BLaER1 (cell line): ENCODE measurements at regions not wholly inside any gene's neighbourhood (a gene's known extent, or its start where the extent isn't known, plus 50 kb on each side); places are given as distances from the start of the nearest gene placed in this dataset.

Experiments
- H3K27ac ChIP-seq: shearing (Covaris generic); formaldehyde crosslinking; 2 replicates; pipeline ENCODE4 v1.8.1; 2022
- H3K27me3 ChIP-seq: shearing (Covaris generic); formaldehyde crosslinking; 2 replicates; pipeline ENCODE4 v1.8.1; 2022
- H3K36me3 ChIP-seq: shearing (Covaris generic); formaldehyde crosslinking; 2 replicates; pipeline ENCODE4 v1.8.1; 2022
- H3K4me1 ChIP-seq: shearing (Covaris generic); formaldehyde crosslinking; 2 replicates; pipeline ENCODE4 v1.8.1; 2022
- H3K4me2 ChIP-seq: shearing (Covaris generic); formaldehyde crosslinking; 2 replicates; pipeline ENCODE4 v1.8.1; 2022
- H3K4me3 ChIP-seq: shearing (Covaris generic); formaldehyde crosslinking; 2 replicates; pipeline ENCODE4 v1.8.1; 2022
- H3K9ac ChIP-seq: shearing (Covaris generic); formaldehyde crosslinking; 2 replicates; pipeline ENCODE4 v1.8.1; 2022
- H3K9me3 ChIP-seq: shearing (Covaris generic); formaldehyde crosslinking; 2 replicates; pipeline ENCODE4 v1.8.1; 2022
- H4K20me1 ChIP-seq: shearing (Covaris generic); formaldehyde crosslinking; 2 replicates; pipeline ENCODE4 v1.8.1; 2022
- Cebpa-rat ChIP-seq: shearing (Covaris generic); IDR thresholded peaks from 2 replicates; pipeline ENCODE4 v1.8.1; 2022

- H3K9me3 ChIP-seq = peaks cover 7% of the 10 kb centered on the region; the same call in 1 of the 2 replicates
- H3K27me3 ChIP-seq = no peaks in the 10 kb centered on the region
- H3K4me3 ChIP-seq = no peak overlapping the region; the same call in 1 of the 2 replicates
- H4K20me1 ChIP-seq = no peaks in the 10 kb centered on the region
- H3K36me3 ChIP-seq = no peaks in the 10 kb centered on the region
- no peak for TF ChIP-seq Cebpa-rat
- peak overlapping the region; percentile 90 for H3K27ac ChIP-seq
- peak overlapping the region; percentile 81 for H3K4me2 ChIP-seq
- H3K9ac ChIP-seq = no peak overlapping the region
- peaks cover 63% of the 10 kb centered on the region for H3K4me1 ChIP-seq
Observed at GRCh38 chr12:92506460-92506859, 196.3 kb upstream of the PLEKHG7 start.

GRCh38 chr12:92505254-92506231 is 197.2 kb upstream of the PLEKHG7 start:
- Histone ChIP-seq H3K4me3 (peak overlapping the region; percentile 48), H3K4me1 (peaks cover 71% of the 10 kb centered on the region), H3K4me2 (peak overlapping the region; percentile 81), H3K9me3 (peaks cover 7% of the 10 kb centered on the region; the same call in 1 of the 2 replicates), H3K27me3 (no peaks in the 10 kb centered on the region), H3K27ac (peak overlapping the region; percentile 90), H4K20me1 (no peaks in the 10 kb centered on the region), H3K9ac (peak overlapping the region; percentile 77), H3K36me3 (no peaks in the 10 kb centered on the region)
- no peak for TF ChIP-seq Cebpa-rat

GRCh38 chr12:92504594-92504981 is 198.2 kb upstream of the PLEKHG7 start:
- H3K9me3 ChIP-seq = peaks cover 6% of the 10 kb centered on the region; the same call in 1 of the 2 replicates
- H3K27ac ChIP-seq = peak overlapping the region; percentile 90
- H3K4me3 ChIP-seq = no peak overlapping the region
- H3K4me2 ChIP-seq = peak overlapping the region; percentile 81
- no peaks in the 10 kb centered on the region for H4K20me1 ChIP-seq
- no peaks in the 10 kb centered on the region for H3K27me3 ChIP-seq
- peak overlapping the region; percentile 77 for H3K9ac ChIP-seq
- peaks cover 79% of the 10 kb centered on the region for H3K4me1 ChIP-seq
- TF ChIP-seq Cebpa-rat = no peak
- H3K36me3 ChIP-seq = no peaks in the 10 kb centered on the region

- Histone ChIP-seq H3K27me3 (no peaks in the 10 kb centered on the region), H3K4me3 (no peak overlapping the region), H3K4me1 (peaks cover 84% of the 10 kb centered on the region), H3K36me3 (no peaks in the 10 kb centered on the region), H3K4me2 (peak overlapping the region; percentile 81), H3K9ac (peak overlapping the region; percentile 77; the same call in 1 of the 2 replicates), H3K27ac (peak overlapping the region; percentile 90), H3K9me3 (peaks cover 1% of the 10 kb centered on the region; the same call in 1 of the 2 replicates), H4K20me1 (no peaks in the 10 kb centered on the region)
- no peak for TF ChIP-seq Cebpa-rat
Observed at GRCh38 chr12:92503971-92504593, 198.7 kb upstream of the PLEKHG7 start.

GRCh38 chr12:92503029-92503931 is 199.5 kb upstream of the PLEKHG7 start:
- H4K20me1 ChIP-seq = no peaks in the 10 kb centered on the region
- peak overlapping the region; percentile 81 for H3K4me2 ChIP-seq
- peak overlapping the region; percentile 77 for H3K9ac ChIP-seq
- H3K4me3 ChIP-seq = no peak overlapping the region
- no peak for TF ChIP-seq Cebpa-rat
- no peaks in the 10 kb centered on the region for H3K9me3 ChIP-seq
- no peaks in the 10 kb centered on the region for H3K36me3 ChIP-seq
- no peaks in the 10 kb centered on the region for H3K27me3 ChIP-seq
- peak overlapping the region; percentile 90 for H3K27ac ChIP-seq
- H3K4me1 ChIP-seq = peaks cover 92% of the 10 kb centered on the region

GRCh38 chr12:92502417-92503028 is 200.3 kb upstream of the PLEKHG7 start:
- peak overlapping the region; percentile 77 for H3K9ac ChIP-seq
- H3K4me1 ChIP-seq = peaks cover 98% of the 10 kb centered on the region
- no peaks in the 10 kb centered on the region for H3K27me3 ChIP-seq
- no peaks in the 10 kb centered on the region for H3K36me3 ChIP-seq
- H3K4me3 ChIP-seq = no peak overlapping the region
- H3K4me2 ChIP-seq = peak overlapping the region; percentile 81
- peak overlapping the region; percentile 90 for H3K27ac ChIP-seq
- no peaks in the 10 kb centered on the region for H4K20me1 ChIP-seq
- H3K9me3 ChIP-seq = no peaks in the 10 kb centered on the region
- no peak for TF ChIP-seq Cebpa-rat

DNA sequence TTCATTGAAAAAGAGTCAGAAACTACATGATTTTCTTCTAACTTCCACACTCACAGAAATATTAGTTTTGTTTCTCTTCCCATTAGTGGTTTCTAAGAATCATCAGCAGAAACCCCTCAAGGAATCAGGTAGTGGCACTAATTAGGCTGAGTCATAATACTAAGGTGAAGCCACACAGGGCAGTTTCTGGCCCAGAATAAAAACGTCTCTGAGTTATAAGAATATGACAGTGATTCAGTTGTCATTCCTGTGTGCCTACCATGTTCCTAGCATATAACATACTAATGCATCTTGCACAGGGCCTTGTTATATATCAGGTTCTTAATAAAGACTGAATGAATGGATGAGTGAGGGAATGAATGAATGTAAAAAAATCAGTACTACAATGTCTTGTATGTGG is 206.0 kb upstream of the PLEKHG7 start:
- H3K36me3 ChIP-seq = no peaks in the 10 kb centered on the region
- H3K9me3 ChIP-seq = peaks cover 19% of the 10 kb centered on the region
- H3K9ac ChIP-seq = no peak overlapping the region
- H4K20me1 ChIP-seq = no peaks in the 10 kb centered on the region
- H3K27me3 ChIP-seq = no peaks in the 10 kb centered on the region
- H3K4me2 ChIP-seq = no peak overlapping the region
- TF ChIP-seq Cebpa-rat = no peak
- no peak overlapping the region for H3K27ac ChIP-seq
- peaks cover 67% of the 10 kb centered on the region for H3K4me1 ChIP-seq
- no peak overlapping the region for H3K4me3 ChIP-seq

DNA sequence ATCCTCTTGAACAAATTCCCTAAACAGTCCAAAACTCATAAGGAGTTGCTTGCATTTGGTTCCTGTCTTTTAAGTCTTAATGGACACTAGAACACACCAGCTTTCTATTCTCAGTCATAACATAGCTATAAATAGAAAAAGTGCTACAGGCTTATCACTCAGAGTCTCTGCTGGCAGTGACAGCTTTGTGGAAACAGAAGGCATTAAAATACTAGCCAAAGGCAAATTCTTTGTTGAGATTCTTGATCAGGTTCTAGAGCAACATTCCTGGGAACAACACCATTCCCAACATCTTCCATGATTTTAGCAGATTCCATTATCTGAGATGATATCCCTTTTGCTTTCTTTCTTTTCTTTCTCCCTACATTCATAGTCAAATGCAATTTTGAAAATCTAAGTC is 207.7 kb upstream of the PLEKHG7 start:
- no peak for TF ChIP-seq Cebpa-rat
- Histone ChIP-seq H3K9ac (no peak overlapping the region), H3K27ac (no peak overlapping the region), H3K27me3 (no peaks in the 10 kb centered on the region), H3K4me2 (peak overlapping the region; percentile 35), H3K4me3 (no peak overlapping the region), H3K4me1 (peaks cover 53% of the 10 kb centered on the region), H3K36me3 (no peaks in the 10 kb centered on the region), H4K20me1 (no peaks in the 10 kb centered on the region), H3K9me3 (peaks cover 28% of the 10 kb centered on the region)

DNA sequence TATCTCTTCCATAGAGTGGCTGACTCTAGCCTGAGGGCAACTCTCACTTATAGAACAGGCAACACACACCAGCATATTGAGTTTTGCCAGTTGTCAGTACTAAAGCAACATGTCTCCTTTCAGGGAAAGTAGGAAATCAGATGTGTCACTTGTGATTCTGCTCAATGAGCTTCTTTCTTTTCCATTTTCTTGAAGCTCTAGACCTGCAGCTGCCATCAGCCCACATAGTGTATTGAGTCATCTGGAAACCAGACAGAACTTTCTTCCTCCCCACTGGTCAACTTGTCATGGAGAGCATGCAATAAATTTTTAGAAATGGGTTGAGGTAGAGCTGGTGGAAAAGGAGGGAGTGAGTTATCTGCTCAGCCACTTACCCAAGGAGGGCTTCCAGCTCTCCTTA is 209.0 kb upstream of the PLEKHG7 start:
- TF ChIP-seq Cebpa-rat = no peak
- H3K4me1 ChIP-seq = peaks cover 44% of the 10 kb centered on the region
- no peaks in the 10 kb centered on the region for H3K27me3 ChIP-seq
- H3K9me3 ChIP-seq = peaks cover 36% of the 10 kb centered on the region
- no peaks in the 10 kb centered on the region for H4K20me1 ChIP-seq
- H3K4me3 ChIP-seq = no peak overlapping the region
- H3K27ac ChIP-seq = no peak overlapping the region
- no peak overlapping the region for H3K4me2 ChIP-seq
- no peak overlapping the region for H3K9ac ChIP-seq
- H3K36me3 ChIP-seq = no peaks in the 10 kb centered on the region
